H54 (cell line): ENCODE measurements at regions not wholly inside any gene's neighbourhood (a gene's known extent, or its start where the extent isn't known, plus 50 kb on each side); places are given as distances from the start of the nearest gene placed in this dataset.

Source experiments
- DNase-seq: peaks from one replicate; pipeline ENCODE4 v3.0.0; 2011; ENCODE audit warnings: low spot score, mixed read lengths; ENCODE audit not compliant: insufficient read length
- FAIRE-seq: peaks from 3 replicates; lab custom pipeline; 2011; peaks lifted over from hg19 to GRCh38; lab: Jason Lieb, UNC
- POLR2A ChIP-seq: IDR thresholded peaks from 2 replicates; pipeline ENCODE4 v1.6.1; 2011; ENCODE audit warnings: low read depth, mild to moderate bottlenecking, low read length

- FAIRE-seq (no peak), DNase-seq (no peak)
- TF ChIP-seq POLR2A, result no peak
Observed at GRCh38 chr14:51544471-51544870, 107.2 kb upstream of the FRMD6 start.

GRCh38 chr14:51544901-51545300, 106.8 kb upstream of the FRMD6 start:
- no peak for TF ChIP-seq POLR2A
- DNase-seq (no peak), FAIRE-seq (no peak)

GRCh38 chr14:51545396-51545795, 106.3 kb upstream of the FRMD6 start:
- no peak for TF ChIP-seq POLR2A
- FAIRE-seq (no peak), DNase-seq (no peak)

GRCh38 chr14:51546099-51546498, 105.6 kb upstream of the FRMD6 start:
- DNase-seq (no peak), FAIRE-seq (no peak)
- no peak for TF ChIP-seq POLR2A

GRCh38 chr14:51546603-51547258, 105.0 kb upstream of the FRMD6 start:
- TF ChIP-seq POLR2A, result no peak
- DNase-seq (no peak), FAIRE-seq (no peak)

GRCh38 chr14:51547260-51547659, 104.5 kb upstream of the FRMD6 start:
- TF ChIP-seq POLR2A, result no peak
- FAIRE-seq (peak; percentile 99), DNase-seq (peak; percentile 6)

- no peak for TF ChIP-seq POLR2A
- DNase-seq (no peak), FAIRE-seq (no peak)
Observed at GRCh38 chr14:51547701-51548100, 104.0 kb upstream of the FRMD6 start.

- FAIRE-seq, result no peak
- no peak for TF ChIP-seq POLR2A
- DNase-seq, result no peak
Observed at GRCh38 chr14:51548187-51548586, 103.5 kb upstream of the FRMD6 start.

GRCh38 chr14:51550636-51551035, 101.1 kb upstream of the FRMD6 start:
- no peak for DNase-seq
- no peak for FAIRE-seq
- no peak for TF ChIP-seq POLR2A

GRCh38 chr14:51552275-51552674, 99.4 kb upstream of the FRMD6 start:
- DNase-seq (no peak), FAIRE-seq (no peak)
- TF ChIP-seq POLR2A, result no peak

- FAIRE-seq (no peak), DNase-seq (no peak)
- TF ChIP-seq POLR2A, result no peak
Observed at GRCh38 chr14:51552768-51553404, 98.8 kb upstream of the FRMD6 start.

GRCh38 chr14:51554339-51554920, 97.3 kb upstream of the FRMD6 start:
- DNase-seq (peak; percentile 19), FAIRE-seq (peak; percentile 94)
- TF ChIP-seq POLR2A, result no peak

- no peak for FAIRE-seq
- TF ChIP-seq POLR2A, result no peak
- DNase-seq, result no peak
Observed at GRCh38 chr14:51554953-51555352, 96.8 kb upstream of the FRMD6 start.

- no peak for TF ChIP-seq POLR2A
- FAIRE-seq (no peak), DNase-seq (no peak)
Observed at GRCh38 chr14:51561141-51561540, 90.6 kb upstream of the FRMD6 start.

- FAIRE-seq (peak; percentile 91), DNase-seq (no peak)
- no peak for TF ChIP-seq POLR2A
Observed at GRCh38 chr14:51562816-51563215, 88.9 kb upstream of the FRMD6 start.
